WTC11 (cell line): ENCODE measurements at regions not wholly inside any gene's neighbourhood (a gene's known extent, or its start where the extent isn't known, plus 50 kb on each side); places are given as distances from the start of the nearest gene placed in this dataset.

Experiments used
- CTCF ChIP-seq: fragments of 200-600 bp; IDR thresholded peaks from 2 replicates; pipeline ENCODE4 v1.8.0; 2022; ENCODE audit warnings: antibody characterized with exemption
- E2F4 ChIP-seq: sonication (generic); formaldehyde crosslinking; IDR thresholded peaks from 2 replicates; pipeline ENCODE4 v1.8.1; 2022; ENCODE audit warnings: low read depth, mild to moderate bottlenecking, moderate library complexity, missing genetic modification reagents, borderline replicate concordance
- ESRRA ChIP-seq: sonication (generic); formaldehyde crosslinking; IDR thresholded peaks from 2 replicates; pipeline ENCODE4 v1.8.1; 2022; ENCODE audit warnings: mild to moderate bottlenecking, missing genetic modification reagents, borderline replicate concordance
- GTF2I ChIP-seq: fragments of 250-450 bp; sonication (Bioruptor Pico); conservative IDR thresholded peaks from 2 replicates; pipeline ENCODE4 v1.4.0; 2021; ENCODE audit warnings: mild to moderate bottlenecking
- JAZF1 ChIP-seq: fragments of 250-450 bp; sonication (Bioruptor Pico); IDR thresholded peaks from 2 replicates; pipeline ENCODE4 v1.9.0; 2021; ENCODE audit warnings: moderate library complexity, mild to moderate bottlenecking, inconsistent platforms
- KAT7 ChIP-seq: sonication (generic); formaldehyde crosslinking; IDR thresholded peaks from 2 replicates; pipeline ENCODE4 v1.8.1; 2023; ENCODE audit warnings: missing genetic modification reagents, mild to moderate bottlenecking, borderline replicate concordance
- NFYB ChIP-seq: sonication (generic); formaldehyde crosslinking; conservative IDR thresholded peaks from 2 replicates; pipeline ENCODE4 v1.8.0; 2022; ENCODE audit warnings: low read depth, missing genetic modification reagents
- NR2C2 ChIP-seq: sonication (generic); formaldehyde crosslinking; IDR thresholded peaks from 2 replicates; pipeline ENCODE4 v1.8.0; 2022; ENCODE audit warnings: mild to moderate bottlenecking, missing genetic modification reagents
- SMAD3 ChIP-seq: sonication (generic); formaldehyde crosslinking; IDR thresholded peaks from 2 replicates; pipeline ENCODE4 v1.8.0; 2022; ENCODE audit warnings: missing genetic modification reagents, mild to moderate bottlenecking, borderline replicate concordance
- TCF7 ChIP-seq: sonication (generic); formaldehyde crosslinking; IDR thresholded peaks from 2 replicates; pipeline ENCODE4 v1.8.0; 2022; ENCODE audit warnings: mild to moderate bottlenecking, low read depth, missing genetic modification reagents, moderate library complexity
- ZNF281 ChIP-seq: sonication (generic); formaldehyde crosslinking; IDR thresholded peaks from 2 replicates; pipeline ENCODE4 v1.8.0; 2023; ENCODE audit warnings: mild to moderate bottlenecking, missing genetic modification reagents
- TF ChIP-seq, protein P1 (sequence below): sonication (generic); formaldehyde crosslinking; IDR thresholded peaks from 2 replicates; pipeline ENCODE4 v1.8.1; 2022; ENCODE audit warnings: missing genetic modification reagents, borderline replicate concordance
- TF ChIP-seq, protein P2 (sequence below): sonication (generic); formaldehyde crosslinking; IDR thresholded peaks from 2 replicates; pipeline ENCODE4 v1.8.0; 2022; ENCODE audit warnings: mild to moderate bottlenecking, missing genetic modification reagents

- TF ChIP-seq, protein P1, sequence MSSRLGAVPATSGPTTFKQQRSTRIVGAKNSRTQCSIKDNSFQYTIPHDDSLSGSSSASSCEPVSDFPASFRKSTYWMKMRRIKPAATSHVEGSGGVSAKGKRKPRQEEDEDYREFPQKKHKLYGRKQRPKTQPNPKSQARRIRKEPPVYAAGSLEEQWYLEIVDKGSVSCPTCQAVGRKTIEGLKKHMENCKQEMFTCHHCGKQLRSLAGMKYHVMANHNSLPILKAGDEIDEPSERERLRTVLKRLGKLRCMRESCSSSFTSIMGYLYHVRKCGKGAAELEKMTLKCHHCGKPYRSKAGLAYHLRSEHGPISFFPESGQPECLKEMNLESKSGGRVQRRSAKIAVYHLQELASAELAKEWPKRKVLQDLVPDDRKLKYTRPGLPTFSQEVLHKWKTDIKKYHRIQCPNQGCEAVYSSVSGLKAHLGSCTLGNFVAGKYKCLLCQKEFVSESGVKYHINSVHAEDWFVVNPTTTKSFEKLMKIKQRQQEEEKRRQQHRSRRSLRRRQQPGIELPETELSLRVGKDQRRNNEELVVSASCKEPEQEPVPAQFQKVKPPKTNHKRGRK (CRISPR knock-in tag) = no peak
- TF ChIP-seq JAZF1 (CRISPR knock-in tag) = no peak
- TF ChIP-seq TCF7 (CRISPR knock-in tag) = no peak
- no peak for TF ChIP-seq NFYB (CRISPR knock-in tag)
- TF ChIP-seq KAT7 (CRISPR knock-in tag) = no peak
- TF ChIP-seq CTCF = no peak
- no peak for TF ChIP-seq ESRRA (CRISPR knock-in tag)
- TF ChIP-seq NR2C2 (CRISPR knock-in tag) = no peak
- TF ChIP-seq, protein P2, sequence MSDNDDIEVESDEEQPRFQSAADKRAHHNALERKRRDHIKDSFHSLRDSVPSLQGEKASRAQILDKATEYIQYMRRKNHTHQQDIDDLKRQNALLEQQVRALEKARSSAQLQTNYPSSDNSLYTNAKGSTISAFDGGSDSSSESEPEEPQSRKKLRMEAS (CRISPR knock-in tag) = no peak
- no peak for TF ChIP-seq E2F4
- no peak for TF ChIP-seq ZNF281 (CRISPR knock-in tag)
- TF ChIP-seq SMAD3 (CRISPR knock-in tag) = no peak
- TF ChIP-seq GTF2I (CRISPR knock-in tag) = no peak
These were observed 470.4 kb upstream of the ROBO1 start for GRCh38 chr3:80238152-80238551.
